K562 (cell line): ENCODE measurements at regions not wholly inside any gene's neighbourhood (a gene's known extent, or its start where the extent isn't known, plus 50 kb on each side); places are given as distances from the start of the nearest gene placed in this dataset.

Experiments
- ATF7 ChIP-seq: fragments of 450-650 bp; IDR thresholded peaks from 2 replicates; pipeline ENCODE4 v1.7.1; 2014; ENCODE audit warnings: mild to moderate bottlenecking, moderate library complexity
- BRD4 ChIP-seq: fragments of 200-600 bp; sonication (generic); IDR thresholded peaks from 2 replicates; pipeline ENCODE4 v1.6.1; 2017; ENCODE audit warnings: inconsistent platforms
- CHD2 ChIP-seq: IDR thresholded peaks from 2 replicates; pipeline ENCODE4 v1.6.1; 2011; ENCODE audit warnings: low read depth, low read length
- E2F4 ChIP-seq: sonication (generic); formaldehyde crosslinking; IDR thresholded peaks from 2 replicates; pipeline ENCODE4 v1.8.0; 2022; ENCODE audit warnings: mild to moderate bottlenecking, low read depth, missing genetic modification reagents
- FUS ChIP-seq: fragments of 200-400 bp; formaldehyde crosslinking; optimal IDR thresholded peaks from 2 replicates; pipeline ENCODE3; 2017; ENCODE audit warnings: low read depth, low read length
- HLTF ChIP-seq: fragments of 450-650 bp; IDR thresholded peaks from 2 replicates; pipeline ENCODE4 v1.6.1; 2016
- JUNB ChIP-seq: fragments of 450-650 bp; formaldehyde crosslinking; conservative IDR thresholded peaks from 2 replicates; pipeline ENCODE4 v1.4.0; 2020; ENCODE audit warnings: mild to moderate bottlenecking
- KDM5B ChIP-seq: fragments of 200-600 bp; sonication (generic); IDR thresholded peaks from 2 replicates; pipeline ENCODE4 v1.6.1; 2012; ENCODE audit warnings: low read depth, mild to moderate bottlenecking, moderate library complexity, low read length, control low read depth, inconsistent platforms; ENCODE audit not compliant: insufficient replicate concordance
- MAFF ChIP-seq: IDR thresholded peaks from 2 replicates; pipeline ENCODE4 v1.6.1; 2012; ENCODE audit warnings: low read length, improper control_type of control experiment
- MBD2 ChIP-seq: sonication (generic); IDR thresholded peaks from 2 replicates; pipeline ENCODE4 v1.6.1; 2016; ENCODE audit warnings: low read depth, borderline replicate concordance
- MCM7 ChIP-seq, 2 experiments: fragments of 450-650 bp; IDR thresholded peaks; 2 replicates each; pipeline ENCODE4 v1.6.1; 2016 to 2018
- PHTF2 ChIP-seq: fragments of 250-450 bp; sonication (Bioruptor Pico); IDR thresholded peaks from 2 replicates; pipeline ENCODE4 v1.5.0; 2021; ENCODE audit warnings: mild to moderate bottlenecking
- POLR2B ChIP-seq: fragments of 450-650 bp; IDR thresholded peaks from 2 replicates; pipeline ENCODE4 v1.6.1; 2018; ENCODE audit warnings: low read depth; ENCODE audit not compliant: partially characterized antibody
- PYGO2 ChIP-seq: fragments of 450-650 bp; IDR thresholded peaks from 2 replicates; pipeline ENCODE4 v1.6.1; 2016; ENCODE audit warnings: mild to moderate bottlenecking, missing genetic modification characterization, moderate library complexity, missing compliant biosample characterization
- SMARCA4 ChIP-seq: fragments of 450-650 bp; IDR thresholded peaks from 2 replicates; pipeline ENCODE4 v1.6.1; 2016
- SREBF1 ChIP-seq: fragments of 150-350 bp; IDR thresholded peaks from 2 replicates; pipeline ENCODE4 v1.6.1; 2014; ENCODE audit warnings: antibody characterized with exemption, low read depth, low read length, borderline replicate concordance
- TCF15 ChIP-seq: fragments of 250-450 bp; sonication (Bioruptor Pico); IDR thresholded peaks from 2 replicates; pipeline ENCODE4 v1.8.0; 2022; ENCODE audit warnings: moderate library complexity, mild to moderate bottlenecking, inconsistent platforms
- TSHZ1 ChIP-seq: fragments of 250-450 bp; sonication (Bioruptor Pico); IDR thresholded peaks from 2 replicates; pipeline ENCODE4 v1.4.0; 2020; ENCODE audit warnings: mild to moderate bottlenecking, moderate library complexity
- U2AF2 ChIP-seq: fragments of 200-400 bp; formaldehyde crosslinking; optimal IDR thresholded peaks from 2 replicates; pipeline ENCODE3; 2017; ENCODE audit warnings: low read depth, mild to moderate bottlenecking, low read length
- USF2 ChIP-seq: sonication (generic); formaldehyde crosslinking; IDR thresholded peaks from 2 replicates; pipeline ENCODE4 v1.5.0; 2020; ENCODE audit warnings: missing genetic modification reagents
- ZNF143 ChIP-seq: sonication (generic); formaldehyde crosslinking; IDR thresholded peaks from 2 replicates; pipeline ENCODE4 v1.9.0; 2022; ENCODE audit warnings: mild to moderate bottlenecking, missing genetic modification reagents
- ZNF274 ChIP-seq: IDR thresholded peaks from 2 replicates; pipeline ENCODE4 v1.6.1; 2011; ENCODE audit warnings: low read depth, mild to moderate bottlenecking, low read length, moderate library complexity, borderline replicate concordance
- ZNF551 ChIP-seq: fragments of 250-450 bp; sonication (Bioruptor Pico); IDR thresholded peaks from 2 replicates; pipeline ENCODE4 v1.5.0; 2021; ENCODE audit warnings: mild to moderate bottlenecking, moderate library complexity
- ZNF717 ChIP-seq: fragments of 250-450 bp; sonication (Bioruptor Pico); IDR thresholded peaks from 2 replicates; pipeline ENCODE4 v1.5.0; 2021
- ZNF766 ChIP-seq: fragments of 200-800 bp; sonication (Bioruptor generic); conservative IDR thresholded peaks from 2 replicates; pipeline ENCODE4 v1.6.1; 2016; ENCODE audit warnings: missing genetic modification characterization, missing compliant biosample characterization
- ZNF77 ChIP-seq: fragments of 250-450 bp; sonication (Bioruptor Pico); IDR thresholded peaks from 2 replicates; pipeline ENCODE4 v1.5.0; 2020

GRCh38 chr7:106774213-106774767 lies 90.8 kb upstream of the PIK3CG start (continued):
- TF ChIP-seq E2F4 (CRISPR knock-in tag): no peak
- no peak for TF ChIP-seq MAFF
- no peak for TF ChIP-seq U2AF2
- no peak for TF ChIP-seq SREBF1
- peak; percentile 72 for TF ChIP-seq TSHZ1 (CRISPR knock-in tag)
- no peak for TF ChIP-seq KDM5B
- TF ChIP-seq PYGO2 (tag): peak; percentile 73; the same call in 1 of the 2 replicates
- no peak; the same call in 1 of the 2 replicates for TF ChIP-seq ZNF551 (CRISPR knock-in tag)
- TF ChIP-seq MBD2: no peak
- TF ChIP-seq JUNB (CRISPR knock-in tag): no peak
- TF ChIP-seq ZNF143 (CRISPR knock-in tag): no peak
- no peak for TF ChIP-seq FUS
- no peak for TF ChIP-seq ZNF274
- TF ChIP-seq ATF7: no peak
- TF ChIP-seq TCF15 (CRISPR knock-in tag): peak; percentile 83; the same call in 1 of the 2 replicates
- no peak for TF ChIP-seq ZNF717 (CRISPR knock-in tag)
- TF ChIP-seq BRD4: peak; percentile 87
- no peak for TF ChIP-seq MCM7 (IDR thresholded peaks at IDR 0.05)
- TF ChIP-seq PHTF2 (CRISPR knock-in tag): no peak
- TF ChIP-seq SMARCA4: no peak
- TF ChIP-seq ZNF766: no peak
- TF ChIP-seq HLTF: no peak
- no peak for TF ChIP-seq POLR2B
- TF ChIP-seq CHD2: no peak
- no peak for TF ChIP-seq ZNF77 (CRISPR knock-in tag)
- TF ChIP-seq USF2 (CRISPR knock-in tag): no peak
